Heart left ventricle (tissue), 16 donors: ENCODE measurements at regions not wholly inside any gene's neighbourhood (a gene's known extent, or its start where the extent isn't known, plus 50 kb on each side); places are given as distances from the start of the nearest gene placed in this dataset.

Experiments
- ATAC-seq, 4 donors: fragments of 200-7000 bp; cut with Tn5 transposase; one replicate each; pipeline ENCODE4 v1.9.1; 2020 to 2022; ENCODE audit warnings: moderate library complexity in 4 of 4, mild to moderate bottlenecking in 3 of 4, moderate number of reproducible peaks in 1 of 4
- DNase-seq, 5 donors: peaks; one replicate each; pipeline ENCODE4 v3.0.0-alpha.2; 2020
- H3K27ac ChIP-seq, 12 donors: fragments of 200-600 bp; sonication (generic) in 4 of 12; one replicate each; pipeline versions ENCODE4 v1.5.0 to v1.8.0; 2016 to 2022; ENCODE audit warnings: mild to moderate bottlenecking in 2 of 12
- H3K27me3 ChIP-seq, 9 donors: fragments of 200-600 bp; sonication (generic) in 2 of 9; one replicate each; pipeline versions ENCODE4 v1.5.1 to v1.8.0; 2016 to 2022; ENCODE audit warnings: mild to moderate bottlenecking in 3 of 9
- H3K36me3 ChIP-seq, 9 donors: fragments of 200-600 bp; sonication (generic) in 2 of 9; one replicate each; pipeline versions ENCODE4 v1.5.0 to v1.8.0; 2018 to 2022; ENCODE audit warnings: mild to moderate bottlenecking in 2 of 9
- H3K4me1 ChIP-seq, 12 donors: fragments of 200-600 bp; sonication (generic) in 4 of 12; one replicate each; pipeline versions ENCODE4 v1.5.0 to v1.8.0; 2016 to 2022; ENCODE audit warnings: mild to moderate bottlenecking in 3 of 12
- H3K4me3 ChIP-seq, 12 donors: fragments of 200-600 bp; sonication (generic) in 4 of 12; one replicate each; pipeline versions ENCODE4 v1.5.0 to v1.8.0; 2017 to 2022; ENCODE audit warnings: mild to moderate bottlenecking in 9 of 12, moderate library complexity in 4 of 12
- H3K9me3 ChIP-seq, 12 donors: fragments of 200-600 bp; sonication (generic) in 4 of 12; one replicate each; pipeline versions ENCODE4 v1.5.0 to v1.8.0; 2016 to 2022; ENCODE audit warnings: mild to moderate bottlenecking in 1 of 12
- CTCF ChIP-seq, 12 donors: fragments of 200-600 bp; sonication (generic) in 4 of 12; IDR thresholded peaks; one replicate each; pipeline versions ENCODE4 v1.5.0 to v1.8.0; 2018 to 2022; ENCODE audit warnings: antibody characterized with exemption in 12 of 12, mild to moderate bottlenecking in 5 of 12
- POLR2A ChIP-seq, 2 donors: fragments of 450-650 bp; IDR thresholded peaks; one replicate each; pipeline ENCODE4 v1.6.1; 2017; ENCODE audit warnings: antibody characterized with exemption in 2 of 2, mild to moderate bottlenecking in 2 of 2, moderate library complexity in 2 of 2
- WGBS, 4 donors: extraction: QIAGEN DNeasy Blood & Tissue Kit in 2 of 4; methylation state at CpG; one replicate each; pipeline versions ENCODE4 v1.1.5 to v1.1.7; 2013 to 2018; 5-methylcytosine and 5-hydroxymethylcytosine counted together
- intact Hi-C, 10 donors: fragments of 100-400 bp; cut with DNase I; formaldehyde crosslinking; loops; one replicate each; pipeline versions ENCODE4 v1.11.1 to v1.14.2; 2022
- donor health status: ischemic (EF 13 %, LVEDD 7.1; RV severe dilation, severe dysfunction).
- donor health status: healthy with polysubstance abuse.
- donor health status: DM: no; HTN: yes; CAD: no.
- donor health status: DM: no; HTN: no; CAD: no.
- donor health status: ischemic (EF 25% LVEDD 6.9; RV normal size, moderate dysfunction).
- donor health status: ischemic (EF 25% LVEDD 5.7; RV mildly dilated, moderate dysfunction).
- donor health status: healthy.
- donor health status: DM: yes; HTN: yes; CAD: no.
- donor health status: ischemic (EF 35%, LVEDD 5.7; RV mildly dilated, moderate dysfunction).
- donor health status: nonischemic (EF 11% LVEDD 7.7; RV severe dilation, severe dysfunction).
- donor health status: DM: yes; HTN: yes; CAD: no.
- donor health status: PGD.
- donor health status: ischemic (EF 29% LVEDD 5.4; RV normal size, mild dysfunction).
- donor health status: nonischemic (EF 23%, LVEDD 6.1; RV moderate dilation, normal function).

DNA sequence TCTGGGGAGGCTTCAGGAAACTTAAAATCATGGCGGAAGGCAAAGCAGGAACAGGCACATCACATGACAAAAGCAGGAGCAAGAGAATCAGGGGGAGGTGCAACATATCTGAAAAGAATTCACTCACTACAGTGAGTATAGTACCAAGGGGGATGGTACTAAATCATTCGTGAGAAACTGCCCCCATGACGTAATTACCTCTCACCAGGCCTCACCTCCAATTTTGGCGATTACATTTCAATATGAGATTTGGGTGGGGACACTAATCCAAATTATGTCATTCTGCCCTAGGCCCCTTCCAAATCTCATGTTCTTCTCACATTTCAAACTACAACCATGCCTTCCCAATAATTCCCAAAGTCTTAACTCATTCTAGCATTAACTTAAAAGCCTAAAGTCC lies 740.8 kb upstream of the SOX11 start:
- no peak for ATAC-seq

GRCh38 chr2:4959219-4959618 lies 733.0 kb upstream of the SOX11 start:
- intact Hi-C loops = no loop called here
- H3K4me1 ChIP-seq = no peaks in the 10 kb centered on the region
- H3K27me3 ChIP-seq = peaks cover 0 to 9% (median 0%) of the 10 kb centered on the region in 9 donors
- H3K27ac ChIP-seq = no peak overlapping the region
- no peak overlapping the region for H3K4me3 ChIP-seq
- TF ChIP-seq CTCF (IDR thresholded peaks at IDR 0.05) = no peak
- no peaks in the 10 kb centered on the region for H3K36me3 ChIP-seq
- ATAC-seq = no peak
- H3K9me3 ChIP-seq = no peaks in the 10 kb centered on the region
- WGBS, 4 donors = 47 to 84% (median 77%) methylated on average over 1 of the region's 1 CpG
- no peak for DNase-seq

More for the DNA sequence above, 740.8 kb upstream of the SOX11 start:
- no peak for TF ChIP-seq CTCF (IDR thresholded peaks at IDR 0.05)
- no peak for TF ChIP-seq POLR2A (IDR thresholded peaks at IDR 0.05)
- no peak for DNase-seq
- intact Hi-C loops = no loop called here
- Histone ChIP-seq H3K27me3 (no peaks in the 10 kb centered on the region), H3K27ac (no peak overlapping the region), H3K9me3 (no peaks in the 10 kb centered on the region), H3K36me3 (no peaks in the 10 kb centered on the region), H3K4me1 (no peaks in the 10 kb centered on the region), H3K4me3 (no peak overlapping the region)
- 91 to 95% (median 93%) methylated on average over 4 of the region's 4 CpGs for WGBS, 4 donors

DNA sequence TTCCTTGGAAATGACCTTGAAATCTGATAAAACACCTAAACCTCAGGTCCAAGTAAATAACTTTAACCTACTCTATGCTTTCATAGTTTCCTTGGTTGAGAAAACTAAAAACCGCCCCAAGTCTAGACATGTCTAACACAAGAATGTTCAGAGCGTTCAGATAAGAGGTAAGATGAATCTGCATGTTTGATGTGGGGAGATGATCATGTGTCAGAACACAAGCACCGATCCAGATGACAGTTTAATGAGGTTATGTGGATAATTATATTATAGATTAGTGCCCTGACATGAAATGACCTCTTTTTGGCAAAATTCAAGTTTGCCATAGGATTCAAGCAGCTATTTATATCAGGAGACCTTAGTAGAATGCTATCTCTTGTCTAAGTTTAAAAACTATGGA lies 729.8 kb upstream of the SOX11 start:
- H3K4me3 ChIP-seq = no peak overlapping the region
- 66 to 80% (median 72%) methylated on average over 3 of the region's 3 CpGs for WGBS, 4 donors
- no peaks in the 10 kb centered on the region for H3K4me1 ChIP-seq
- no peaks in the 10 kb centered on the region for H3K36me3 ChIP-seq
- TF ChIP-seq POLR2A (IDR thresholded peaks at IDR 0.05) (no peak), CTCF (IDR thresholded peaks at IDR 0.05) (no peak)
- no peaks in the 10 kb centered on the region for H3K9me3 ChIP-seq
- H3K27me3 ChIP-seq = peaks cover 0 to 9% (median 0%) of the 10 kb centered on the region in 9 donors
- ATAC-seq (no peak), DNase-seq (no peak)
- H3K27ac ChIP-seq = no peak overlapping the region
- intact Hi-C loops = no loop called here

DNA sequence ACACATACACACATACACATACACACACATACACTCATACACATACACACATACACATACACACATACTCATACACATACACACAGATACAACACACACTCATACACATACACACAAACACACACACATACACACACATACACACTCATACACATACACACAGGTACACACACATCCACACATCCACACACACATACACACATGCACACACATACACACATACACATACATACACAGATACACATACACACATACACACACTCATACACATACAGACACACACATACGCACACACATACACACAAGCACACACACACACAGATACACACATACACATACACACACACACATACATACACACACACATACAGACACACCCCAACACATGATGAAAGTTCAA lies 729.1 kb upstream of the SOX11 start:
- Histone ChIP-seq H3K36me3 (no peaks in the 10 kb centered on the region), H3K9me3 (no peaks in the 10 kb centered on the region), H3K27ac (no peak overlapping the region), H3K4me1 (no peaks in the 10 kb centered on the region), H3K27me3 (peaks cover 0 to 4% (median 0%) of the 10 kb centered on the region in 9 donors), H3K4me3 (no peak overlapping the region)
- 93 to 100% (median 96%) methylated on average over 1 of the region's 1 CpG for WGBS, 4 donors
- no peak for DNase-seq
- TF ChIP-seq CTCF (IDR thresholded peaks at IDR 0.05) = no peak
- no peak for TF ChIP-seq POLR2A (IDR thresholded peaks at IDR 0.05)
- intact Hi-C loops = no loop called here
- no peak for ATAC-seq
